Thyroid gland (tissue), 4 donors: ENCODE measurements at regions not wholly inside any gene's neighbourhood (a gene's known extent, or its start where the extent isn't known, plus 50 kb on each side); places are given as distances from the start of the nearest gene placed in this dataset.

Source experiments
- DNase-seq, 2 donors: peaks; one replicate each; pipeline ENCODE4 v3.0.0-alpha.2; 2019
- H3K27ac ChIP-seq, 3 donors: fragments of 200-600 bp; sonication (generic); 1 replicate in 2 of 3; 2 replicates in 1 of 3; pipeline ENCODE4 v1.5.1; 2016 to 2019; ENCODE audit warnings: mild to moderate bottlenecking in 1 of 3, moderate library complexity in 1 of 3
- H3K27me3 ChIP-seq: fragments of 200-600 bp; sonication (generic); one replicate; pipeline ENCODE4 v1.5.1; 2019
- H3K36me3 ChIP-seq, 2 donors: fragments of 200-600 bp; sonication (generic); one replicate each; pipeline ENCODE4 v1.5.1; 2016 to 2019
- H3K4me1 ChIP-seq, 2 donors: fragments of 200-600 bp; sonication (generic); one replicate each; pipeline ENCODE4 v1.5.1; 2017 to 2019
- H3K4me3 ChIP-seq, 3 donors: fragments of 200-600 bp; sonication (generic); replicated peaks in 1 of 3; 1 replicate in 2 of 3; 2 replicates in 1 of 3; pipeline ENCODE4 v1.5.1; 2016; ENCODE audit warnings: mild to moderate bottlenecking in 1 of 3
- H3K9me3 ChIP-seq: fragments of 200-600 bp; sonication (generic); one replicate; pipeline ENCODE4 v1.5.1; 2017
- CTCF ChIP-seq, 6 experiments: fragments of 200-600 bp in 3 of 6; fragments of 450-650 bp in 3 of 6; sonication (generic) in 3 of 6; IDR thresholded peaks; one replicate each; pipeline ENCODE4 v1.5.1; 2016 to 2019; ENCODE audit warnings: antibody characterized with exemption in 6 of 6, mild to moderate bottlenecking in 2 of 6, inconsistent platforms in 1 of 6, moderate library complexity in 1 of 6
- POLR2A ChIP-seq, 2 donors: fragments of 450-650 bp; IDR thresholded peaks; one replicate each; pipeline ENCODE4 v1.6.1; 2017; ENCODE audit warnings: antibody characterized with exemption in 2 of 2, mild to moderate bottlenecking in 2 of 2, moderate library complexity in 1 of 2
- WGBS, 2 donors: methylation state at CpG; one replicate each; pipeline ENCODE4 v1.1.5; 2017; 5-methylcytosine and 5-hydroxymethylcytosine counted together
- intact Hi-C: fragments of 100-400 bp; cut with DNase I; formaldehyde crosslinking; loops from one replicate; pipeline ENCODE4 v1.15.1; 2023

DNA sequence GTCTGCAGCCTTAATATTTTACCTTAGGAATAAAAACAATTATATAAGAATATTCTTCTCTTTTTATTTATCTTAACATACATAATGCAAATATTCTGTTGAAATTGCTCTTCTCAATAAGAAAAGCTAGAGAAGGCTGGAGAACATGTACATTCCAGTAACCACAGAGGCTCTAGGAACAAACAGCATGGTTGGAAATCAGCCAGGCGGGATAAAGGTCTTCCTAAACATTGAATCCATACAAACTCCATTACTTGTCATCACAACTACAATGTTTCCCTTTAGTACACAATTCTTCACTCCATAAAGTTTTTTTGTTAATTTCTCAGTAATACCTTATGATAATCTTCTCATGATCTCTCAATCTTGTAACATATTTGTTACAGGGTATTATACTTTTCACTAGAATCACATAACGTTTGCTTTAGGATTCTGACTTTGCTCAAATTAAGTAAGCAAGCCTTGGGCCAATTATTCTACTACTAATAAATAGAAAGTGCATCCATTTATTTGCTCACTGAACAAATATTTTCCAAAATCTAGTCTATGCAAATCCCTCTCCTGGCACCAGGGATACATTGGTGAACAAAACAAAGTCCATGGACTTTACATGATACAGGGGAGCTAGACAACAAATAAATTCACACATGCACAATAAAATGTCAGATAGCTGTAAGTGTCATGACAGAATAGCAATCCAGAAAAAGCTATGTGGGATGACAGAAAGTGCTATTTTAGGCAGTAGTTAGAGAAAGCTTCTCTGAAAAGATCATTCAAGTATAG lies 237.5 kb upstream of the TMTC1 start:
- intact Hi-C loops: no loop called here
- H3K9me3 ChIP-seq: no peaks in the 10 kb centered on the region
- 68 to 81% methylated on average over 2 of the region's 2 CpGs for WGBS, 2 donors
- no peak overlapping the region for H3K27ac ChIP-seq
- H3K36me3 ChIP-seq: no peaks in the 10 kb centered on the region
- TF ChIP-seq POLR2A (IDR thresholded peaks at IDR 0.05) (no peak), CTCF (IDR thresholded peaks at IDR 0.05) (no peak)
- no peak overlapping the region for H3K4me3 ChIP-seq
- H3K27me3 ChIP-seq: no peaks in the 10 kb centered on the region
- no peak for DNase-seq
- no peaks in the 10 kb centered on the region for H3K4me1 ChIP-seq

DNA sequence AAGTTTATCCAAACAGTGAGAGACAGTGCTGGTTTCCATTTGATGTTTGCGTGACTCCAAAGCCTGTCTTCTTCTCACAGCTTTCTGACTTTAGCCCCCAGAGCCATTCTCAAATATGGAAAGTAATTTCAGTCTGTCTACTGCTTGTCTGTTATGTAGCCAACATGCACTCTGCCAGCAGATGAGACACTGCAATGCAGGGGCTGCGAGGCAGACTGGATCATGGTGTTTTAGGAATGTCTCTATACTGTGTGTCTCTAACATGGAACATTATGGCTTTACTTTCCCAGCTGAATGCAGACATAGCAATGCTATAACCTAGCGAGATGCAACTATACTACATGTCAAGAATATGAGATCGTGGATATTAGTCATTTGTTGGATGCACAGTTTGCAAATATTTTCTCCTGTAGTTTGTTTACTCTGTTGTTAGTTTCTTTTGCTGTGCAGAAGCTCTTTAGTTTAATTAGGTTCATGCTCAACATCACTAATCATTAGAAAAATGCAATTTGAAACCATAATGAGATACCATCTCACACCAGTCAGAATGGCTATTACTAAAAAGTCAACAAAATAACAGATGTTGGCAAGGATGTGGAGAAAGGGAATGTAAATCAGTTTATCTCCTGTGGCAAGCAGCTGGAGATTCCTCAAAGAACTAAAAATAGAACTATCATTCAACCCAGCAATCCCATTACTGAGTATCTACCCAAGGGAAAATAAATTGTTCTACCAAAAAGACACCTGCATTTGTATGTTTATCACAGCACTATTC lies 235.8 kb upstream of the TMTC1 start:
- H3K4me3 ChIP-seq: no peak overlapping the region
- TF ChIP-seq CTCF (IDR thresholded peaks at IDR 0.05) (no peak), POLR2A (IDR thresholded peaks at IDR 0.05) (no peak)
- H3K27me3 ChIP-seq: no peaks in the 10 kb centered on the region
- no peaks in the 10 kb centered on the region for H3K36me3 ChIP-seq
- WGBS, 2 donors: 80% methylated on average over 4 of the region's 4 CpGs
- no peaks in the 10 kb centered on the region for H3K4me1 ChIP-seq
- no peak overlapping the region for H3K27ac ChIP-seq
- intact Hi-C loops: no loop called here
- H3K9me3 ChIP-seq: no peaks in the 10 kb centered on the region
- no peak for DNase-seq

DNA sequence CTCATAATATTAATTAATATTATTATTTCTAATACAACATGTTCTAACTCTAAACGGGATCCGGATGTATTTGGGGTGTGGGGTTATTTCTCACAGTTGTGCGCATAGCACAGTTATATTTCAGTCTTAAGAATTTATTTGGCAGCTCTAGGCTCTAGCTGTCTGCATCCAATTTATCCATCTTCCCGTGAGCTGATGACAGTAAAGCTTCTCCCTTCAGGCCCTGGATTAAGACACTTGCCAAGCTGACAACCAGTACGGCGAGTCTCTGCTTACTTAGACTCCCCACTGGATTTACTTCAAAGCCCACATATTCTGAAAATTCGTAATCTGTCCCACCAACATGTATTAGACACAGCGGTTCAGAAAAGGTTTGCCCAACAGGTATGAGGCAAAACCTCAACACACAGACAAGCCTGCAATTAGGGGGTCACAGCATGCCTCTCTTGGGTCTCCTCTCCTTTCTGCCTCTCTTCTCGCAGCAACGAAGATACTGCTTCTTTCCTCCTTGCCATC lies 232.9 kb upstream of the TMTC1 start:
- no peak overlapping the region for H3K27ac ChIP-seq
- no peaks in the 10 kb centered on the region for H3K36me3 ChIP-seq
- no peak for DNase-seq
- no peaks in the 10 kb centered on the region for H3K4me1 ChIP-seq
- no peaks in the 10 kb centered on the region for H3K9me3 ChIP-seq
- TF ChIP-seq CTCF (IDR thresholded peaks at IDR 0.05) (no peak), POLR2A (IDR thresholded peaks at IDR 0.05) (no peak)
- 81 to 87% methylated on average over 10 of the region's 10 CpGs for WGBS, 2 donors
- H3K27me3 ChIP-seq: no peaks in the 10 kb centered on the region
- H3K4me3 ChIP-seq: no peak overlapping the region
- intact Hi-C loops: no loop called here

DNA sequence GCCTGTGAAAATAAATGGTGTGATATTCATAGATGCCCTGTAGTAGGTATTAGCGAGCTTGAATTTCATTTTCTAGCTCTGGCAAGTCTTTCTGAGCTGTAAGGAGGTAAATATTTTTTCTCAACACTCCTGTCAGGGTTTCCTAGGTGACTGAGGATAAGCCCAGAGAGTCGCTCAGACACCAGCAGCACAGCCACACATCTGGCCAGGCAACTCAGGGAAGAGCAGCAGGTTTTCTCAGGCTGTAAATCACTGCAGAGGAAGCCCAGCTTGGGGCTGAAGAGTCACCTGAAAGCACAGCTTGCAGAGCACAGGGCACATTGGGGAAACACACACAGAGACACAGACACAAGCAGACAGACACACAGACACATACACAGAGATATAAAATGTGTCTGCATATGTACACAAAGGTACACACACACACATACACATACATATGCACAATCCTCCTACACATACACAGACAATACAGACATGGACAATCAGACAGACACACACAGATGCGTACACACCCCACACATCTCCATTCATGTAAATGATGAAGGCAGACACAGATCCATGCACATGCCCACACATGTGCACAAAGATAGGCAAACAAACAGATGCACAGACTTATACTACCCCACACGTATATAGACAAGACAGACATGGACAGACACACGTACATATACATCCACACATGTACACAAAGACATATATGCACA lies 232.0 kb upstream of the TMTC1 start:
- WGBS, 2 donors: 86% methylated on average over 5 of the region's 5 CpGs
- no peak overlapping the region for H3K4me3 ChIP-seq
- no peak overlapping the region for H3K27ac ChIP-seq
- no peaks in the 10 kb centered on the region for H3K9me3 ChIP-seq
- no peaks in the 10 kb centered on the region for H3K27me3 ChIP-seq
- H3K4me1 ChIP-seq: no peaks in the 10 kb centered on the region
- intact Hi-C loops: no loop called here
- H3K36me3 ChIP-seq: no peaks in the 10 kb centered on the region
- no peak for DNase-seq
- TF ChIP-seq CTCF (IDR thresholded peaks at IDR 0.05) (no peak), POLR2A (IDR thresholded peaks at IDR 0.05) (no peak)
